Gastroesophageal sphincter (tissue), 4 donors: ENCODE measurements at regions not wholly inside any gene's neighbourhood (a gene's known extent, or its start where the extent isn't known, plus 50 kb on each side); places are given as distances from the start of the nearest gene placed in this dataset.
"Not testable (repeated sequence)": the region's sequence is repeated elsewhere in the genome, so short reads cannot be mapped to it uniquely, and the experiment has no call there.

Experiments used
- ATAC-seq: fragments of 150-250 bp; one replicate; pipeline ENCODE4 v1.9.1; 2016; ENCODE audit warnings: mild to moderate bottlenecking, moderate library complexity
- H3K27ac ChIP-seq, 4 donors: fragments of 200-600 bp; sonication (generic) in 3 of 4; 1 replicate in 3 of 4; 2 replicates in 1 of 4; pipeline ENCODE4 v1.5.1; 2016 to 2019
- H3K27me3 ChIP-seq: fragments of 200-600 bp; sonication (generic); one replicate; pipeline ENCODE4 v1.5.1; 2019
- H3K36me3 ChIP-seq, 2 donors: fragments of 200-600 bp; sonication (generic); one replicate each; pipeline ENCODE4 v1.5.1; 2019; ENCODE audit warnings: control low read depth in 1 of 2
- H3K4me1 ChIP-seq, 3 donors: fragments of 200-600 bp; sonication (generic); 1 replicate in 2 of 3; 2 replicates in 1 of 3; pipeline ENCODE4 v1.5.1; 2016 to 2019; ENCODE audit warnings: control low read depth in 2 of 3
- H3K4me3 ChIP-seq, 2 donors: fragments of 200-600 bp; sonication (generic); one replicate each; pipeline ENCODE4 v1.5.1; 2019; ENCODE audit warnings: mild to moderate bottlenecking in 1 of 2, moderate library complexity in 1 of 2
- H3K9me3 ChIP-seq, 3 donors: fragments of 200-600 bp; sonication (generic); one replicate each; pipeline ENCODE4 v1.5.1; 2017 to 2019; ENCODE audit warnings: control low read depth in 2 of 3
- CTCF ChIP-seq, 4 experiments: fragments of 200-600 bp in 2 of 4; fragments of 450-650 bp in 2 of 4; sonication (generic) in 1 of 4; IDR thresholded peaks; one replicate each; pipeline ENCODE4 v1.5.1; 2017 to 2019; ENCODE audit warnings: antibody characterized with exemption in 4 of 4, mild to moderate bottlenecking in 2 of 4, moderate library complexity in 2 of 4
- EP300 ChIP-seq: sonication (generic); formaldehyde crosslinking; IDR thresholded peaks from one replicate; pipeline ENCODE4 v1.6.1; 2017; ENCODE audit warnings: antibody characterized with exemption, mild to moderate bottlenecking
- POLR2A ChIP-seq, 2 donors: fragments of 450-650 bp; IDR thresholded peaks; one replicate each; pipeline ENCODE4 v1.6.1; 2017; ENCODE audit warnings: antibody characterized with exemption in 2 of 2, mild to moderate bottlenecking in 2 of 2, moderate library complexity in 1 of 2
- POLR2AphosphoS5 ChIP-seq: sonication (generic); formaldehyde crosslinking; IDR thresholded peaks from one replicate; pipeline ENCODE4 v1.6.1; 2017; ENCODE audit warnings: antibody characterized with exemption
- WGBS, 2 donors: methylation state at CpG; one replicate each; pipeline ENCODE4 v1.1.5; 2018; ENCODE audit warnings: low coverage in 1 of 2; 5-methylcytosine and 5-hydroxymethylcytosine counted together

- Histone ChIP-seq H3K4me3 (no peak overlapping the region), H3K9me3 (no peaks in the 10 kb centered on the region), H3K36me3 (no peaks in the 10 kb centered on the region), H3K4me1 (no peaks in the 10 kb centered on the region), H3K27ac (no peak overlapping the region), H3K27me3 (no peaks in the 10 kb centered on the region)
- ATAC-seq = no peak
- peak; percentile 39 to 57 (median 54) for TF ChIP-seq CTCF (IDR thresholded peaks at IDR 0.05)
- TF ChIP-seq EP300 = no peak
- TF ChIP-seq POLR2A (IDR thresholded peaks at IDR 0.05) = no peak
- no peak for TF ChIP-seq POLR2AphosphoS5
- WGBS, 2 donors = 22 to 28% methylated on average over 4 of the region's 4 CpGs
Measured at GRCh38 chr7:82605247-82605864, 161.8 kb upstream of the CACNA2D1 start.

GRCh38 chr7:82602066-82602465 lies 158.5 kb upstream of the CACNA2D1 start:
- Histone ChIP-seq H3K27ac (no peak overlapping the region), H3K27me3 (no peaks in the 10 kb centered on the region), H3K9me3 (no peaks in the 10 kb centered on the region), H3K36me3 (no peaks in the 10 kb centered on the region), H3K4me3 (no peak overlapping the region), H3K4me1 (no peaks in the 10 kb centered on the region)
- ATAC-seq = no peak
- WGBS, 2 donors = 93 to 94% methylated on average over 6 to 7 of the region's 7 CpGs
- TF ChIP-seq CTCF (IDR thresholded peaks at IDR 0.05) (no peak), POLR2AphosphoS5 (no peak), EP300 (no peak)

GRCh38 chr7:82600531-82600930 lies 157.0 kb upstream of the CACNA2D1 start:
- TF ChIP-seq EP300 (no peak), CTCF (IDR thresholded peaks at IDR 0.05) (no peak), POLR2AphosphoS5 (no peak), POLR2A (IDR thresholded peaks at IDR 0.05) (no peak)
- 46 to 49% methylated on average over 3 of the region's 3 CpGs for WGBS, 2 donors
- Histone ChIP-seq H3K4me1 (no peaks in the 10 kb centered on the region), H3K27ac (no peak overlapping the region), H3K36me3 (no peaks in the 10 kb centered on the region), H3K9me3 (no peaks in the 10 kb centered on the region), H3K4me3 (no peak overlapping the region), H3K27me3 (no peaks in the 10 kb centered on the region)
- no peak for ATAC-seq

- ATAC-seq = no peak
- no peaks in the 10 kb centered on the region for H3K4me1 ChIP-seq
- no peaks in the 10 kb centered on the region for H3K9me3 ChIP-seq
- no peak overlapping the region for H3K4me3 ChIP-seq
- H3K36me3 ChIP-seq = no peaks in the 10 kb centered on the region
- no peaks in the 10 kb centered on the region for H3K27me3 ChIP-seq
- no peak overlapping the region for H3K27ac ChIP-seq
- TF ChIP-seq CTCF (IDR thresholded peaks at IDR 0.05) (no peak), POLR2AphosphoS5 (no peak), EP300 (no peak), POLR2A (IDR thresholded peaks at IDR 0.05) (no peak)
Measured at GRCh38 chr7:82599895-82600294, 156.3 kb upstream of the CACNA2D1 start.

GRCh38 chr7:82598958-82599357 lies 155.4 kb upstream of the CACNA2D1 start:
- no peak for TF ChIP-seq CTCF (IDR thresholded peaks at IDR 0.05)
- TF ChIP-seq POLR2AphosphoS5 = no peak
- no peak for TF ChIP-seq POLR2A (IDR thresholded peaks at IDR 0.05)
- no peak for TF ChIP-seq EP300
- H3K4me3 ChIP-seq = no peak overlapping the region
- 40% methylated on average over 1 of the region's 1 CpG for WGBS, 2 donors
- H3K27ac ChIP-seq = no peak overlapping the region
- no peaks in the 10 kb centered on the region for H3K4me1 ChIP-seq
- no peaks in the 10 kb centered on the region for H3K36me3 ChIP-seq
- ATAC-seq = no peak
- no peaks in the 10 kb centered on the region for H3K27me3 ChIP-seq
- H3K9me3 ChIP-seq = no peaks in the 10 kb centered on the region

- not testable (repeated sequence) for H3K4me3 ChIP-seq, H3K4me1 ChIP-seq, H3K27me3 ChIP-seq, H3K27ac ChIP-seq, H3K36me3 ChIP-seq, ATAC-seq, H3K9me3 ChIP-seq
- WGBS, 2 donors = 82 to 94% methylated on average over 2 to 3 of the region's 3 CpGs
Measured at GRCh38 chr7:82595795-82596194, 152.2 kb upstream of the CACNA2D1 start.
